HG03064 (cell line): ENCODE measurements at regions not wholly inside any gene's neighbourhood (a gene's known extent, or its start where the extent isn't known, plus 50 kb on each side); places are given as distances from the start of the nearest gene placed in this dataset.

Experiments
- ATAC-seq: cut with Tn5 transposase; IDR thresholded peaks from one replicate; pipeline ENCODE4 v1.9.1; 2021; ENCODE audit warnings: low read depth; ENCODE audit not compliant: unreplicated experiment

GRCh38 chr12:58554522-58555157, 365.7 kb downstream of the LRIG3 start:
- no peak for ATAC-seq

DNA sequence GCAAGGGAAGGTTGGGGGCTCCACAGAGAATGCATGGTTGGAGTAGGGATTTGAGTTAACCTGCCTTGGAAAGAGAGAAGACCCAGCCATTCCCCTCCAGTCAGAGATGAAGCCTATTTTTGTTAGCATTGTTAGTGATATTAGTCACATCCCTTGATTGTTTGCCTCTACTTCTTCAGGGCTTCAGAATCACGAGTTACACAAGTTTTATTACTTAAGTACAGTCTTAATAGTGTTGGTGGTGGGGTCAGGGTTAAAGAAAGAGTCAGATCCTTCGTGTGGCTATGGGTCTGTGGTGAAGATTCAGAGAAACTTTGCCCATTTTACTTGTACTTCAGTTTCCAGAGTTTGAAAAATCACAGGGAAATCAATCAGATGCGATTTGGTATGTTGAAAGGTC, 363.1 kb downstream of the LRIG3 start:
- no peak for ATAC-seq

GRCh38 chr12:58557661-58558060, 362.6 kb downstream of the LRIG3 start:
- no peak for ATAC-seq

DNA sequence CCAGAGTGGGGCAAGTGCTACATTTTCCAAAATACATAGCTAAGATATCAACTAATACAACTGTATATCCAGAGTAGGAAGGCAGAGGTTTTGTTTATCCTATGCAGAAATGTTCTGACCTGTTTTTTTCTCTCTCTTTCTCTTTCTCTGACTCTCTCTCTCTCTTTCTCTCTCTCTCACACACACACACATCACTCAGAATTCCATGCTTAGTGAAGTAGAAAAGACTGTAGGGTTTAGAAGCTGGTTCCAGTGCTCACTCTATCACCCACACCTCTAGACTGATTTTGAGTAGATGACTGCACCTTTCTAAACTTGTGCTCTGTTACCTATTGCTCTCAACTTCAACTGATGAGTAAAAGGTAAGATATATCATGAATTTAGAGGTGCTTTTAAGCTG, 356.7 kb downstream of the LRIG3 start:
- ATAC-seq: no peak

DNA sequence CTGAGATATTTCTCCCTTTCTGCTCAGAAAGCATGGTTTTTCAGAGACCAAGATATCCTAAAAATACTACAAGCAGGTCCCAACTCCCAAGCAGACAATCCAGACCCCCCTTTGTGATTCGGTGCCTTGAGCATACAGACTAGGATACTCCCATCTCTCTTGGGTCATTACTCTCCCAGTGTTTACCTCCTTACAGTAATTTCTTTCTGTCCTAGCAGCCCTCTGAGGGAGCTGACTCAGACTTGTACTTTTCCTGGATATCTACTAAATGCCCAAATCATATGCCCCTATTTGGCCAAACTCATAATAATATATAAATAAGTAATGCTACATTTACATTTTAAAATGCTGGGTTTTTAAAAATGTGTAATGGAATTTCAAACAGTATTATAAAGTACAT, 355.6 kb downstream of the LRIG3 start:
- no peak for ATAC-seq

DNA sequence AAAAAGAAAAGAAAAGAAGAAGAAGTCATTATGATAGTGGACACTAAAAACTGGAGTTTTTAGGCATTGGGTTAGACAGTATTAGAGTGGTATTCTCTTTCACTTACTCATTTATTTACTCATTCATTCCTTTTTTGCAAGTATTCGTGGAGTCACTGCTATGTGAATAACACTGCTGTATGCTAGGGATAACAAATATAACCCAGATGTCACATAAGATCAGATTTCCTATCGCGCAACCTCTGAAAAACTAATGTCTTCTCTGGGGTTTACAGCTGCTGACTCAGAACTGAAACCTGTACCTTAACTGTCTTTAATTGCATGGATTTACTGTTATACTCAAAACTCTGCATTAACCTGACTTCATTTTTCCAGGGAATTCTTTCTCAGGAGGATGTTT, 353.7 kb downstream of the LRIG3 start:
- ATAC-seq: no peak

DNA sequence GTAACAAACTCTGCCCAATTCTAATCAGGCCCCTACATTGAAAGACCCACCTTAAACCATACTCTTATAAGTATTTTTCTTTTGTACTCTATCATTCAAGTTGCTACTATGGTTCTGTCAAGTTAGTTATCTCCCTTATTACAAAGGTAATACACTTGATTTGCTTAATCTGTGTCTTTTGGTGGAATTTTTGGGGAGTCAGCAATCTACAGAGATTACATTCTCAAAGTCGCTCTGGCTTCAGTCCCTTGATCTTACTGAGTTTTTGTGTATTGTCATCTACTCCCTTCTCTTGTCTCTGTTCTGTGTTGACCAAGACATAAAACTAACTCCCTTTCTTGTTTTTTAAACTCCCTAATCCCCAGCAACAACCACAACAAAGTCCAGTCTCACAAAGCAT, 353.1 kb downstream of the LRIG3 start:
- no peak for ATAC-seq

DNA sequence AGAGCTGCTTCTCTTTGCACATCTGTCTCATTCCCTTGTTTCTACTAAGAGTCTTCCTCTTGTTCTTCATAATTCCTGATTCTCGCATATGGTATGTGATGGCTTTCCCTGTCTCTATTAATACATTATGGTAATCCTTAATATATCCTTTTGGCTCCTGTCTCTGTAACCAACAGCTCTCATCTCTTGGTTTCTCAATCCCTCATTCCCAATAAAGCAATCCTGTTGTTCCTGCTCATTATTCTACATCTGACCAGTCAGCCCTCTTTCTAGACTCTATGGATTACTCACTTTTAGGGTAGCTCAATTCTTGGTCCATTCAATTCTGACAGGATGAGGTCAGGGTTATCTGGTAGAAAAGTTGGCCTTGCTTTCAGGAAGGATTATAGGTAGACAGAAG, 349.9 kb downstream of the LRIG3 start:
- ATAC-seq: no peak

GRCh38 chr12:58575256-58575655, 345.0 kb downstream of the LRIG3 start:
- no peak for ATAC-seq

- ATAC-seq: no peak
Measured at GRCh38 chr12:58576081-58576480, 344.2 kb downstream of the LRIG3 start.

- no peak for ATAC-seq
Measured at GRCh38 chr12:58576916-58577315, 343.4 kb downstream of the LRIG3 start.

- ATAC-seq: no peak
Measured at GRCh38 chr12:58580095-58580494, 340.2 kb downstream of the LRIG3 start.

- ATAC-seq: no peak
Measured at GRCh38 chr12:58583529-58583928, 336.8 kb downstream of the LRIG3 start.

DNA sequence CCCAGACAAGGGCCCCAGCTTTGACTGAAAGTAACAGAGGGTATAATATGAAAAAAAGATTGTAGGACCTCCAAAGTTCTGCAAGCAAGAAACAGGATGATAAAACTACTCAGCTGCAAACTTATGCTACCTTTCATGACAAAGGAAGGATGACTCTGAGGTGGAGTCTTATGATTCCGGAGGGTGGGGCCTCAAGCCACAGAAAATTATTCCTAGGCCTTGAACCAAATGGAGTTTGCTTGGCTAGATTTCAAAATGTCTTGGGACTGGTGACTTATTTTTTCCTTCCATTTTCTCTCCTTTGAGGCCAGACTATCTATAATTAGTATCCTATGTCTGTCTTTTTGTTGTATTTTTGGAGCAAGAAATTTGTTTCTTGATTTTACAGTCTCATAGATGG, 336.4 kb downstream of the LRIG3 start:
- no peak for ATAC-seq

DNA sequence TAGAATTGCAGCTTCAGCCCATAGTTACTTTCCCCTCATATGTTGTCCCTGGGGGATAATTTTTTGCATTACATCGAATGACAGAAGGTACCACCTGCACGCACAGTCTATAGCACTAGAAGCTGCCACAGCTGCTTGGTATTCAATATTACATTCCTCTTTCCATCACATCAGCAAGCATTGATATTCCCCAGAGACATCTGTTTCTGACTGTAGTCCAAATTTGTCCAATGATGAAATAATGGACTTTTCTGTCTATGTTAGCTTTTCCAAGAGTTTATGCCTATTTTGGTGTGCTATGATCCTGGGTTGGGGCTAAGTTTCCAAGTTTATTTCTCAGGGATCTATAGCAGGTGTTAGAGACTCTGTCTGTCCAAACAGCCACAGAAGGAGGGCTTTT, 335.4 kb downstream of the LRIG3 start:
- no peak for ATAC-seq

DNA sequence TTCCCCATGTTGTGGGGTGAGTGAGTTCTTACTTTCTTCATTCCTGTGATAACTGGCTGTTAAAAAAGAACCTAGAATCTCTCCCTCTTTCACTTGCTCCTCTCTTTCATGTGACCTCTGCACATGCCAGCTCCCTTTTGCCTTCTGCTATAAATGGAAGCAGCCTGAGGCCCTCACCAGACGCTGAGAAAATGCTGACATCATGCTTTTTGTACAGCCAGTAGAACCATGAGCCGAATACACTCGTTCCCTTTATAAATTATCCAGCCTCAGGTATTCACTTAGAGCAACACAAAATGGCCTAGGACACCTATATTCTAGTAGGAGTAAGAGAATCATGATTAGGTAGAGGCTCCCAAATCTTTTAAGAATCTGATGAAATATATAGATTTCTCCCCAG, 333.5 kb downstream of the LRIG3 start:
- no peak for ATAC-seq

GRCh38 chr12:58588770-58589169, 331.5 kb downstream of the LRIG3 start:
- no peak for ATAC-seq

GRCh38 chr12:58592475-58593207, 327.7 kb downstream of the LRIG3 start:
- no peak for ATAC-seq

DNA sequence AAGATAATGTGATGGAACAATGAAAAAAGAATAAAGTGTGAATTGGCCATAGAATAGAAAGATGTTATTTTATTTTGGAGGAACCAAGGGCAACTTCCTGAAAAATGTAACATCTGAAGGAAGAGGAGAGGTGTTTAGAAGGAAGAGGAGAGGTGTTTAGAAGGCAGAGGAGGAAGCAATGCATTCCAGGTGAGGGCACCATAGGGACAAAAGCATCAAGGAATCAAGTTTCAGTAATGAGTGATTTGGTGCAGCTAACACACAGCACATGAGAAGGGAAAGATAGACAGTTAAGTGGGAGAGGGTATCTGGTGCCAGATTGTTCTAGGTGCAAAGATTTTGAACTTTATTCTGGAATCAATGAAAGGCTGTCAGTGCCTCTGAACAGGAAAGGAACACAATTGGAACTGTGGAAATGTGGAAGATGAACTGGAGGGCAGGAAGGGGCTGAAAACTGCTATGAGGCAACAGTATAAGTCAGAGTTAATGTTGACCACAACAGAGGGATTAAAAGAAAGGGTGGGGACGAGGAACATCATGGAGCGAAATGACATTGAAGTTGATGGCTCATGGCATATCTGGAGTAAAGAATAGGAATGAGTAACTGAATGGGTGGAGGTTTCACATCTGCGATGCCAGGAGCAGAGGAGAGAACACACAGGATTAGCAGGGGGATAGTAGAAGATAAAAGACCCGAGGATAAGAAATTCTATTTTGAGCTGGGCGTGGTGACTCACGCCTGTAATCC, 326.6 kb downstream of the LRIG3 start:
- no peak for ATAC-seq

DNA sequence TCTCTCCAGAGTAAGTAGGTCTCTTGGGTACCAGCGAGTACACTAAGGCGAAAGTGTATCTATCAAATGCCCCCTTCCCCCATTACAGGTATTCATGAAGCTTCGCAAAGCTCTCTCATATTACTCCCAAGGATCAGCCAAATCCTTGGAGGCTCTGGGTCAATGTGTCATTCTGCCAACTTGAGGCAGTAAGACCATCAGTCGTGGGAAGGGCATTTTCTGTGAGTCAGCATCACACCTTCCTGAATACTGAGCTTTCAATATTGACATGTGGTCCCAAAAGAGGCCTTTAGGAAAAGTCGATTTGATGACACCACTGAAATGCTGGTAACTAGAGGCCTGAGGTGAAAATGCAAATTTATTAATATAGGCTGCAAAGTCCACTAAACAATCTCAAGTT, 323.9 kb downstream of the LRIG3 start:
- no peak for ATAC-seq

GRCh38 chr12:58601529-58601928, 318.8 kb downstream of the LRIG3 start:
- no peak for ATAC-seq

GRCh38 chr12:58602179-58602578, 318.1 kb downstream of the LRIG3 start:
- ATAC-seq: no peak
